Kidney tubule cell (primary cell): ENCODE measurements at regions not wholly inside any gene's neighbourhood (a gene's known extent, or its start where the extent isn't known, plus 50 kb on each side); places are given as distances from the start of the nearest gene placed in this dataset.
"Not testable (repeated sequence)": the region's sequence is repeated elsewhere in the genome, so short reads cannot be mapped to it uniquely, and the experiment has no call there.

Experiments
- DNase-seq: peaks from one replicate; pipeline ENCODE4 v3.0.0-alpha.2; 2018; ENCODE audit warnings: low spot score

- no peak for DNase-seq
Observed at GRCh38 chr4:98828801-98829200, 100.1 kb downstream of the EIF4E start.

- no peak for DNase-seq
Observed at GRCh38 chr4:98827661-98828060, 101.3 kb downstream of the EIF4E start.

- DNase-seq = no peak
Observed at GRCh38 chr4:98822144-98822543, 106.8 kb downstream of the EIF4E start.

- not testable (repeated sequence) for DNase-seq
Observed at GRCh38 chr4:98818116-98818515, 110.8 kb downstream of the EIF4E start.

- no peak for DNase-seq
Observed at GRCh38 chr4:98816816-98817215, 112.1 kb downstream of the EIF4E start.

- DNase-seq = no peak
Observed at GRCh38 chr4:98816386-98816785, 112.5 kb downstream of the EIF4E start.

- DNase-seq = no peak
Observed at GRCh38 chr4:98804403-98804802, 124.5 kb downstream of the EIF4E start.

GRCh38 chr4:98803251-98803650 lies 125.7 kb downstream of the EIF4E start:
- no peak for DNase-seq

- no peak for DNase-seq
Observed at GRCh38 chr4:98802770-98803198, 126.1 kb downstream of the EIF4E start.

- no peak for DNase-seq
Observed at GRCh38 chr4:98801259-98801725, 127.6 kb downstream of the EIF4E start.

- DNase-seq = no peak
Observed at GRCh38 chr4:98796991-98797390, 131.9 kb downstream of the EIF4E start.

GRCh38 chr4:98794565-98795205 lies 134.2 kb downstream of the EIF4E start:
- DNase-seq = peak; percentile 59

- DNase-seq = no peak
Observed at GRCh38 chr4:98793658-98794057, 135.2 kb upstream of the TSPAN5 start.

- DNase-seq = no peak
Observed at GRCh38 chr4:98786866-98787265, 128.5 kb upstream of the TSPAN5 start.

GRCh38 chr4:98784947-98785706 lies 126.7 kb upstream of the TSPAN5 start:
- no peak for DNase-seq

- DNase-seq = no peak
Observed at GRCh38 chr4:98781641-98782357, 123.4 kb upstream of the TSPAN5 start.

- no peak for DNase-seq
Observed at GRCh38 chr4:98780926-98781325, 122.5 kb upstream of the TSPAN5 start.

- no peak for DNase-seq
Observed at GRCh38 chr4:98779088-98779487, 120.7 kb upstream of the TSPAN5 start.

GRCh38 chr4:98778206-98778605 lies 119.8 kb upstream of the TSPAN5 start:
- peak; percentile 8 for DNase-seq

- DNase-seq = no peak
Observed at GRCh38 chr4:98775672-98776071, 117.3 kb upstream of the TSPAN5 start.

- DNase-seq = no peak
Observed at GRCh38 chr4:98773638-98774037, 115.2 kb upstream of the TSPAN5 start.

GRCh38 chr4:98771959-98772632 lies 113.7 kb upstream of the TSPAN5 start:
- no peak for DNase-seq
